ENCODE measurements at regions not wholly inside any gene's neighbourhood (a gene's known extent, or its start where the extent isn't known, plus 50 kb on each side); places are given as distances from the start of the nearest gene placed in this dataset.

GRCh38 chr17:27085517-27085916 is 208.4 kb upstream of the WSB1 start:
- no peak for TF ChIP-seq EP300 (IDR thresholded peaks at IDR 0.05; ENCODE audit: borderline replicate concordance)
- TF ChIP-seq MAX (IDR thresholded peaks at IDR 0.05), result no peak
- TF ChIP-seq RAD21 (IDR thresholded peaks at IDR 0.05; ENCODE audit: low read depth), result no peak
- no peak for TF ChIP-seq TAF1 (IDR thresholded peaks at IDR 0.05; ENCODE audit: low read depth)
- no peak for TF ChIP-seq CEBPB (IDR thresholded peaks at IDR 0.05)
